ENCODE measurements at regions not wholly inside any gene's neighbourhood (a gene's known extent, or its start where the extent isn't known, plus 50 kb on each side); places are given as distances from the start of the nearest gene placed in this dataset.

DNA sequence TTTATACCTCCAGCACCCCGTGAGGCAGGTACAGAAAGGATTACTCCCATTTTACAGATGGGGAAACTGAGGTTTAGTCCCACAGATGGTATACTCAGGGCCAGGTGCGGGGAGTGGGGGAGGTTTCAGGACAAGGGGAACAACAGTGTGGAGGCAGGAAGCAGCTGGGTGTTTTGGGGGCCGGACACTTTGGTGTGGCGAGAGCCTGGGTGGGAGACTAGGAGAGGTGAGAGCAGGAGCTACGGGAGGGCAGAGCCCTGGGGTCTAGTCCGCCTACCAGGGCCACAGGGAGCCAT is 61.7 kb downstream of the DIO3 start:
- H3K27me3 ChIP-seq: no peaks in the 10 kb centered on the region
- TF ChIP-seq CTCF (IDR thresholded peaks at IDR 0.05): no peak
- DNase-seq: no peak
- H3K4me3 ChIP-seq: no peak overlapping the region
- no peak for ATAC-seq
- H3K27ac ChIP-seq: no peak overlapping the region
- H3K36me3 ChIP-seq: no peaks in the 10 kb centered on the region
- peaks cover 5% of the 10 kb centered on the region for H3K4me1 ChIP-seq
- no peaks in the 10 kb centered on the region for H3K9me3 ChIP-seq
- intact Hi-C loops (cut with DNase I): no loop called here

GRCh38 chr14:101623685-101624444 is 62.6 kb downstream of the DIO3 start:
- intact Hi-C loops (cut with DNase I): no loop called here
- no peak for TF ChIP-seq CTCF (IDR thresholded peaks at IDR 0.05)
- Histone ChIP-seq H3K27me3 (no peaks in the 10 kb centered on the region), H3K36me3 (no peaks in the 10 kb centered on the region), H3K9me3 (no peaks in the 10 kb centered on the region), H3K4me3 (no peak overlapping the region), H3K27ac (no peak overlapping the region), H3K4me1 (peaks cover 14% of the 10 kb centered on the region)
- DNase-seq (no peak), ATAC-seq (no peak)

DNA sequence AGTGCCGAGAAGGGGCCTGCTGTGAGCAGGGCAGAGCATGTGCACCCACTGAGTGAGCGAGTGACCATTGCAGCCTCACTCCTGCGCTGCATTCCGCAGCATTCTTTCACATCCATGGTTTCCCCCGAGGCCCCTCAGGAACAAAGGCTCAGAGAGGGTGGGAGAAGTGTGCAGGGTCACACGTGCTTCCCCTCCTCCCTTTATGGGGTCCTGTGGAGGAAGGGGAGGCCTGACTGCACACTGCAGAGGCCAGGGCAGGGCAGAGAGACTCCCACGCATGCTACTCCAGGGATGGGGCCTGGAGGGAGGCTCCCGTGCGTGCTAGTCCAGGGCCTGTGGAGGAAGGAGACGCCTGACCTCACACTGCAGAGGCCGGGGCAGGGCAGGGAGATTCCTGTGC is 63.2 kb downstream of the DIO3 start:
- intact Hi-C loops (cut with DNase I): no loop called here
- no peak for ATAC-seq
- no peak for TF ChIP-seq CTCF (IDR thresholded peaks at IDR 0.05)
- DNase-seq: no peak
- H3K27ac ChIP-seq: no peak overlapping the region
- H3K27me3 ChIP-seq: no peaks in the 10 kb centered on the region
- H3K36me3 ChIP-seq: no peaks in the 10 kb centered on the region
- no peaks in the 10 kb centered on the region for H3K9me3 ChIP-seq
- H3K4me1 ChIP-seq: peaks cover 14% of the 10 kb centered on the region
- H3K4me3 ChIP-seq: no peak overlapping the region

DNA sequence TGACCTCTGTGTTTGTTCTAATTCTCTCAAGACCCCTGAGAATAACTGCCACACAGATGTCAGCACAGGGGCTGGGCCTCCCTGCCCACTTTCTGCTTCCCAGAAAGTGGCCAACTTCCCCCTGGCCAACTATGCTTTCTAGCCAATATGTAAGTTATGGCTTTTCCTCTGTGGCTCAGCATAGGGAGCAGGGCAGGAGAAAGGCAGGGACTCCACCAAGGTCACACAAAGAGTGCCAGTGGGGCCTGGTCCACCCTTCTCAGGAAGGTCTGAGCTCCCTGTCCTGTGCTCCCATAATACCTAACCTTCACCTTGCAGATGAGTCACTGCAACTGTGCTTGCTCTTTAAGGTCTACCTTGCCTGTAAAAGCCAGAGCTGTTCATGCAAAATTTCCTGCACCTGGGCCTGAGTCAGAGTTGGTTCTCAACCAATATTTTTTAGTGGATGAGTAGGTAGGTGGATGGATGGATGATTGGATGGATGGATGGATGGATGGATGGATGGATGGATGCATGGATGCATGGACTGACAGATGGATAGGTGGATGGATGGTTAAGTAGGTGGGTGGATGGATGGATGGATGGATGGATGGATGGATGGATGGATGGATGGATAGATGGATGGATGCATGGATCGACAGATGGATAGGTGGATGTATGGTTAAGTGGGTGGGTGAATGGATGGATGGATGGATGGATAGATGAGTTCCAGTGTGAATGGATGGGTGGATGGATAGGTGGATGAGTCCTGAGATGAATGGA is 64.2 kb downstream of the DIO3 start:
- peaks cover 14% of the 10 kb centered on the region for H3K4me1 ChIP-seq
- no peak overlapping the region for H3K27ac ChIP-seq
- H3K4me3 ChIP-seq: no peak overlapping the region
- intact Hi-C loops (cut with DNase I): no loop called here
- no peaks in the 10 kb centered on the region for H3K9me3 ChIP-seq
- TF ChIP-seq CTCF (IDR thresholded peaks at IDR 0.05): no peak
- no peak for DNase-seq
- H3K36me3 ChIP-seq: no peaks in the 10 kb centered on the region
- ATAC-seq: no peak
- no peaks in the 10 kb centered on the region for H3K27me3 ChIP-seq

- intact Hi-C loops (cut with DNase I): no loop called here
- H3K4me1 ChIP-seq: peaks cover 14% of the 10 kb centered on the region
- H3K4me3 ChIP-seq: no peak overlapping the region
- H3K9me3 ChIP-seq: no peaks in the 10 kb centered on the region
- H3K27ac ChIP-seq: no peak overlapping the region
- TF ChIP-seq CTCF (IDR thresholded peaks at IDR 0.05): no peak
- DNase-seq (no peak), ATAC-seq (no peak)
- no peaks in the 10 kb centered on the region for H3K36me3 ChIP-seq
- no peaks in the 10 kb centered on the region for H3K27me3 ChIP-seq
Observed at GRCh38 chr14:101626331-101626730, 65.0 kb downstream of the DIO3 start.

All from upper lobe of right lung (tissue), 1 donor.